ENCODE measurements at regions not wholly inside any gene's neighbourhood (a gene's known extent, or its start where the extent isn't known, plus 50 kb on each side); places are given as distances from the start of the nearest gene placed in this dataset.
A peak's percentile ranks its signal among the peaks of the same experiment; 100 is the strongest.

DNA sequence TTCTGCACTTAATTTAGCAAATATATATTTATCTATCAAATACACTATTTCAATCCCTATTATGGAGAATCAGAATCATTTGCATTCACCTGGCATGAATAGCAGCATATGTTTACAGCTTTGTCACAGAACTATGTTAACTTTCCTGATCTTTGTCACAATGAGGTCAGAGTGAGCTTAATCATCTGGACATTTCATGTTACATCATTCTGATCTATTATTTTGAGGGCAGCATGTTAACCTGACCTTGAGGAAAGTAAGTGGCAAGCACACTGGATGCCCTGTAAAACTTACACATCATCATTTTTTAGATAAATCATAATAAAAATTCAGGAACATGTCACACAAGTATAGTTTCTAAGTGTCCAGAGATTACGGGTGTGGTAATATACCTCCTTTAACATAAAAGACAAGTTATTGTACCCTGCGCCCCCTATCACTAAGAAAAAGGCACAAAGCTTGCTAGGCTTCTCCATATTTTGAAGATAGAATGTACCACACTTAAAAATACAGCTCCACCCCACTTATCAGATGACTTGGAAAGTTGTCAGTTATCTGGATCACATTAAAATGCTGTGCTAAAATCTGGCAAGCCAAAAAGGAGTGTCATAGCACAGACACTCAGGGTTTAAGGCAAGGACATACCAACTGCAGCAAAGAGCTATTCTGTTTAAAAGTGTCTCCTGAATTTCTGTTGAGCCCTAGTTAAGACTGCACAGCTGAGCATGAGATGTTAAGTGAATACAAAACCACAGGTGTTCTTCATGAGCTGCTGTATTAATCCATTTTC lies 182.7 kb upstream of the FAT4 start:
- H3K9me3 ChIP-seq (ENCODE audit: severe bottlenecking) = no peaks in the 10 kb centered on the region
- H3K4me3 ChIP-seq (ENCODE audit: severe bottlenecking) = no peak overlapping the region
- no peak for DNase-seq (ENCODE audit: low spot score)
- H3K36me3 ChIP-seq (ENCODE audit: low read depth) = no peaks in the 10 kb centered on the region
- no peaks in the 10 kb centered on the region for H3K4me1 ChIP-seq (ENCODE audit: insufficient read depth, poor library complexity, severe bottlenecking)
- TF ChIP-seq, protein P1, sequence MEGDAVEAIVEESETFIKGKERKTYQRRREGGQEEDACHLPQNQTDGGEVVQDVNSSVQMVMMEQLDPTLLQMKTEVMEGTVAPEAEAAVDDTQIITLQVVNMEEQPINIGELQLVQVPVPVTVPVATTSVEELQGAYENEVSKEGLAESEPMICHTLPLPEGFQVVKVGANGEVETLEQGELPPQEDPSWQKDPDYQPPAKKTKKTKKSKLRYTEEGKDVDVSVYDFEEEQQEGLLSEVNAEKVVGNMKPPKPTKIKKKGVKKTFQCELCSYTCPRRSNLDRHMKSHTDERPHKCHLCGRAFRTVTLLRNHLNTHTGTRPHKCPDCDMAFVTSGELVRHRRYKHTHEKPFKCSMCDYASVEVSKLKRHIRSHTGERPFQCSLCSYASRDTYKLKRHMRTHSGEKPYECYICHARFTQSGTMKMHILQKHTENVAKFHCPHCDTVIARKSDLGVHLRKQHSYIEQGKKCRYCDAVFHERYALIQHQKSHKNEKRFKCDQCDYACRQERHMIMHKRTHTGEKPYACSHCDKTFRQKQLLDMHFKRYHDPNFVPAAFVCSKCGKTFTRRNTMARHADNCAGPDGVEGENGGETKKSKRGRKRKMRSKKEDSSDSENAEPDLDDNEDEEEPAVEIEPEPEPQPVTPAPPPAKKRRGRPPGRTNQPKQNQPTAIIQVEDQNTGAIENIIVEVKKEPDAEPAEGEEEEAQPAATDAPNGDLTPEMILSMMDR (IDR thresholded peaks at IDR 0.05; ENCODE audit: poor library complexity, severe bottlenecking) = no peak
- no peak for ATAC-seq (ENCODE audit: low read depth)
- no peaks in the 10 kb centered on the region for H3K27me3 ChIP-seq (ENCODE audit: insufficient read depth, poor library complexity, severe bottlenecking)
- no peak overlapping the region for H3K27ac ChIP-seq (ENCODE audit: poor library complexity, severe bottlenecking)

DNA sequence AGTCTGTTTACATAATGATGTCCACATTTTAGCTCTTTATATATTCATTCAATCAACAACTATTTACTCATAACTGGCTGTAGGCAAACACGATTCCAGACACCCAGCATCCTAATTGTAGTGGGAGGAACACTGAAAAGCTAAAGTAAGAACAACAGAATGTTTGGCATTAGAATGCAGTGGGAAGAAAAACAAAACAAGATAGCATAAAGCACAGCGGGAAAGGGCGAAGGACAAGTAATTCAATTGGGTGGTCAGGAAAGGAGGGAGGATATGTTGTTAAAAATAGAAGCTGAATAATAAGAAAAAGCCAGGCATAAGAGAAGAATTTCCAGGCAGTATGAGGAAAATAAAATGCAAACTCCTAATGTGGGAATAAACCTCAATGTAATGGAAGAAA lies 189.5 kb upstream of the FAT4 start:
- no peak overlapping the region for H3K4me3 ChIP-seq (ENCODE audit: severe bottlenecking)
- ATAC-seq (ENCODE audit: low read depth) = no peak
- no peaks in the 10 kb centered on the region for H3K27me3 ChIP-seq (ENCODE audit: insufficient read depth, poor library complexity, severe bottlenecking)
- H3K4me1 ChIP-seq (ENCODE audit: insufficient read depth, poor library complexity, severe bottlenecking) = no peaks in the 10 kb centered on the region
- no peaks in the 10 kb centered on the region for H3K9me3 ChIP-seq (ENCODE audit: severe bottlenecking)
- H3K27ac ChIP-seq (ENCODE audit: poor library complexity, severe bottlenecking) = no peak overlapping the region
- no peak for DNase-seq (ENCODE audit: low spot score)
- H3K36me3 ChIP-seq (ENCODE audit: low read depth) = no peaks in the 10 kb centered on the region
- TF ChIP-seq, protein P1 (IDR thresholded peaks at IDR 0.05; ENCODE audit: poor library complexity, severe bottlenecking) = no peak

DNA sequence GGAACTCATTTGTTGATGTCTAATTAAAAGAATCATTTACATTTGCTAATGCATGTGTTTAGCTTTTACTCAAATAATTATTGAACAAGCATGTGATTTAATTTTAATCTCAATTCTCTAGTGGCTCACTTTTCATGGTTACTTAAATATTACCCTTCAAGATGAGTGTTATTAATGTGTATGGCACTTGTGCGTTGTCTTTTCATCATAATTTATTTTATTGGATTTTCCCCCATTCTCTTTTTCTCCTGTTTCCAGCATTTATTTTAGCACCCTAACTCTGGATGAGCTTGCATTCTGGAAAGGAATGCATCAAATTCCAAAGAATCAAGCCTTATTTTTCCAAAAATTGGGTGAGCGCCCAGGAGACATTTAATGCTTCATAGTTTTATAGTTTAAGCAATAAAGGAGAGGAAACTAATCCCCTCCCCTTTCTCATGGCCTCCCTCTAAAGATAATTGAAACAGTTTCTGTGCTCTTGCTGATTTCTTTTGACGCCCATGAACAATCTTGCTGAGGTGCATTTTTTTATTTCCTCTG lies 191.1 kb upstream of the FAT4 start:
- Histone ChIP-seq H3K27ac (ENCODE audit: poor library complexity, severe bottlenecking) (no peak overlapping the region), H3K36me3 (ENCODE audit: low read depth) (no peaks in the 10 kb centered on the region), H3K27me3 (ENCODE audit: insufficient read depth, poor library complexity, severe bottlenecking) (no peaks in the 10 kb centered on the region), H3K4me3 (ENCODE audit: severe bottlenecking) (no peak overlapping the region), H3K4me1 (ENCODE audit: insufficient read depth, poor library complexity, severe bottlenecking) (no peaks in the 10 kb centered on the region), H3K9me3 (ENCODE audit: severe bottlenecking) (no peaks in the 10 kb centered on the region)
- TF ChIP-seq, protein P1 (IDR thresholded peaks at IDR 0.05; ENCODE audit: poor library complexity, severe bottlenecking) = no peak
- no peak for ATAC-seq (ENCODE audit: low read depth)
- no peak for DNase-seq (ENCODE audit: low spot score)

DNA sequence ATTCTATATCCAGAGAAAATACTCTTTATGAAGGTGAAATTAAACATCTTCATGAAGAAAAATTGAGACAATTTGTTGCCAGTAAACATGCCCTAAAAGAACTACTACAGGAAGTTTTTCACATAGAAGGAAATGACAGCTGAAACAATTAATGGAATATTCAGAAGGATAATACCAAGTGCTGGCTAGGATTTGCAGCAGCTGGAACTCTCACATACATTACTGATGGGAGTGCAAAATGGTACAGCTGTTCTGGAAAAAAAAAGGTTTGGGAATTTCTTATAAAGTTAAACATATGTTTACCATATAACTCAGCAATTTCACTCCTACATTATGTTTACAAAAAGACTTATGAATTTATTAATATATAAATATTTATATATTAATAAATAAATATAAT lies 193.2 kb upstream of the FAT4 start:
- no peak for ATAC-seq (ENCODE audit: low read depth)
- DNase-seq (ENCODE audit: low spot score) = no peak
- no peaks in the 10 kb centered on the region for H3K27me3 ChIP-seq (ENCODE audit: insufficient read depth, poor library complexity, severe bottlenecking)
- H3K36me3 ChIP-seq (ENCODE audit: low read depth) = no peaks in the 10 kb centered on the region
- no peaks in the 10 kb centered on the region for H3K4me1 ChIP-seq (ENCODE audit: insufficient read depth, poor library complexity, severe bottlenecking)
- TF ChIP-seq, protein P1 (IDR thresholded peaks at IDR 0.05; ENCODE audit: poor library complexity, severe bottlenecking) = no peak
- no peaks in the 10 kb centered on the region for H3K9me3 ChIP-seq (ENCODE audit: severe bottlenecking)
- H3K27ac ChIP-seq (ENCODE audit: poor library complexity, severe bottlenecking) = no peak overlapping the region
- no peak overlapping the region for H3K4me3 ChIP-seq (ENCODE audit: severe bottlenecking)

DNA sequence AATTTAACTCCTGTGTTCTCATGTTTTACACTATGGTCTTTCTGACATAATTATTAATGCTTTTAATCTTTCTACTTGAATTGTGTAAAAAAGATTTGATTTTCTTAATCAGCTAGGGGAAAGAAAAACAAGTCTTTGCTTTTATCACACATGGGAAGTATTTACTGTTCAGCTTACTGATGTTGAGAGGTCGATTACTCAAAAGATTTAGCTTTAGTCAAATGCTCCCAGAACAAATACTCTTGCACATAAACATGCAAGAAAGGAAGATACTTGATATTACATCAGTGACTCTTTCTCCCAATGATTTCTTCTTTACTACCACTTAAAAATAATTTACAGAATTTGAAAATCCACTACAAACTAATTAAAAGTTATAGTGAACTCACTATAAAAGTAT lies 198.3 kb upstream of the FAT4 start:
- DNase-seq (ENCODE audit: low spot score) = no peak
- no peak for ATAC-seq (ENCODE audit: low read depth)

More for the DNA sequence above, 198.3 kb upstream of the FAT4 start:
- no peaks in the 10 kb centered on the region for H3K27me3 ChIP-seq (ENCODE audit: insufficient read depth, poor library complexity, severe bottlenecking)
- H3K36me3 ChIP-seq (ENCODE audit: low read depth) = no peaks in the 10 kb centered on the region
- H3K27ac ChIP-seq (ENCODE audit: poor library complexity, severe bottlenecking) = peak overlapping the region; percentile 16
- H3K4me3 ChIP-seq (ENCODE audit: severe bottlenecking) = no peak overlapping the region
- H3K9me3 ChIP-seq (ENCODE audit: severe bottlenecking) = no peaks in the 10 kb centered on the region
- TF ChIP-seq, protein P1 (IDR thresholded peaks at IDR 0.05; ENCODE audit: poor library complexity, severe bottlenecking) = no peak
- peaks cover 8% of the 10 kb centered on the region for H3K4me1 ChIP-seq (ENCODE audit: insufficient read depth, poor library complexity, severe bottlenecking)

Measured in RWPE2 (cell line).